Stromal cell of bone marrow (primary cell): ENCODE measurements at regions not wholly inside any gene's neighbourhood (a gene's known extent, or its start where the extent isn't known, plus 50 kb on each side); places are given as distances from the start of the nearest gene placed in this dataset.

Source experiments
- DNase-seq: peaks from one replicate; pipeline ENCODE4 v3.0.0-alpha.2; 2012; ENCODE audit warnings: low read depth

DNA sequence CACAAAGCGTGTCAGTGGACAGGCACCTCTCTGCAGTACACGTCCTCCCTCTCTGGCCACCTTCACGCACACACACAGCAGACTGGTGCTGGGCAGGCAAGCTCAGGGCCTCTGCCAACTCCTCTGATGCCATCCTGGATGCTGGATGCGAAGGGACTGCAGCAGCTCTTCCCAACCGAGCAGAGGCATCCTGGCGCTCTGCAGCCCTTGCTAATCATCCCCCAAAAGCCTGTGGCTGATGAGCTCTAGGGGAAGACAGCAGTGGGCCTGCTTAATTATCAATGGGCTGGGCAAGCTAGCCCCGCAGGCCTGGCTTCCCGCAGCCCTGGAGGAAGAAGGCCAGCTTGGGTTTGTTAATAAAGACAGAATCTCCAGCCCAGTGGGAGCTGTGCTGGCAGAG lies 71.3 kb upstream of the TEX51 start:
- no peak for DNase-seq

- DNase-seq, result no peak
Measured at GRCh38 chr2:126828051-126828450, 70.6 kb upstream of the TEX51 start.

- DNase-seq, result no peak
Measured at GRCh38 chr2:126828491-126828890, 70.2 kb upstream of the TEX51 start.

GRCh38 chr2:126831234-126832005 lies 67.3 kb upstream of the TEX51 start:
- DNase-seq, result no peak

GRCh38 chr2:126832014-126832413 lies 66.7 kb upstream of the TEX51 start:
- no peak for DNase-seq

GRCh38 chr2:126832757-126833156 lies 65.9 kb upstream of the TEX51 start:
- no peak for DNase-seq

GRCh38 chr2:126834006-126834659 lies 64.6 kb upstream of the TEX51 start:
- no peak for DNase-seq

DNA sequence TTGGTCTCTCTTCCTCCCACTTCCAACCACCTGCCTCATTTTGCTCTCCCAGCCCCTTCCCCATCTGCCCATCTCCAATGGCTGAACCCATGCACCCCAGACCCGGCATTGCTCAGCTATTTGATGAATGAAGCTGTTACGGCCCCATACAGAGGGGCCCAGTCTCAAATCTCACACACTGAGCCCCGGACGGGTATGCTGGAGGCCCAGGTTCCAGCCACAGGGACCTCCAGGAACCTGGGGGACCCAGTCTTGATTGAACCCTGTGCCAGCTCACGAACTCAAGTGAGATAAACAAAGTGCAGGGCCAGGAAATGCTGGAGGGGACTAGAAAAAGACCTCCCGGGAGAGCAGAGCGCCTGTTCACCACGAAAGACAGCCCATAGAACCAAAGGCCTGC lies 63.4 kb upstream of the TEX51 start:
- no peak for DNase-seq

DNA sequence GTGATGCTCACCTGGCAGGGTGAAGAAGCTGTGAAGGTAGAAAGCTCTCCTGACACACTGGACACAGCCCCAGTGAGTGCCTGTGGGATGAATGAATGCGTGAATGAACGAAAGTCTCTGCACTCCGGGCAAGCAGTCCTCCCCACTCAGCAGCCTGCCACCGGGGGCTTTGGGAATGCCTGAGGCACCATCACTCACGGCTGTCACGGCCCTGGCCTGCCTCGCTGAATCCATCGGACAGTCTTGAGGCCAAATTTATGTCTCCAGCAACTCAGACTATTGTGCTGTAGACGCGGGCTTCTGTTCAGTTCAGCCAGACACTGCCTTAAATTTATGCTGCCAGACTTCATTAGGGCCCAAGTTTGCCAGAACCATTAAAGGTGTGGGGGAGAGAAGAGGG lies 62.9 kb upstream of the TEX51 start:
- no peak for DNase-seq

DNA sequence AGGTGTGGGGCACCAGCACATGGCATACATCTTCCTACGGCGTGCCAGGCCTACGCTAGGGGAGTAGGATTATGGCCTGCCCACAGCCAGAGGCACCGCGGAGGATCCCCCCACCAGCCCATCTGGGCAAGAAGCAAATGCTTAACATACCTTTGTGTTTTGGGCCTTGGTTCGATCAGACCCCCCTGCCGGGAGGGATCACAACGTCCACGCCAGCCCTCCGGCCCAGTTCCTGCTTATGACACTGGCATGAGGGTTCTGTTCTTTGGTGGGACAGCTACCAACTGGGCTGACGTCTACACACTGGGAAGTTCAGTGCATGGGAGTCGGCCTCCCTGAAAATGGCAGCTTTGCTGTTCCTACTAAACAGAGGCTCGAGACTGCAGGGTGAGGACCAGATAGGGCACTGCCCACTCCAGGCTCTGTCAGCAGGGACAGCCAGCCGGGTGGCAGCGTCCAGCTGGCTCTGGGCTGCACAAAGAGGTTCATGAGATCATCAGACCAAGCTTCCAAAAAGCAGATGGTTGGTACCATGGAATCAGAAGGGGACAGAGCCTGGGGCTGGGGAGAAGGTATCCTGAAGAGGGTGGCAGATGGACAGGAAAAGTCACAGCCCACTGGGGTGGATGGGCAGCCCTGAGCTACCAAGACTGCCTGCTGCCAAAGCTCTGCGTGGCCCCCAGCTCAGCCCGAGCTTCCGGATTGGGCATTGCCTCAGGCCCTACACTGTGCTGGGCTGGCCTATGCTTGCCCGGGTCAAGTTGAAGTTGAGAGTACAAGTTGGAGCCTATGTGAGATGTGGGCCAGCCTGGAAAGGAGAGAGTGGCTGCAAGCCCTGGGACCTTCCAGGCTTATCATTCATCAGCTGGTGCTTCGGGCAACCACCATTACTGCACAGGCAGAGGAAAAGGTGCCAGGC lies 61.7 kb upstream of the TEX51 start:
- no peak for DNase-seq

- no peak for DNase-seq
Measured at GRCh38 chr2:126837966-126838715, 60.5 kb upstream of the TEX51 start.

GRCh38 chr2:126838716-126838985 lies 60.0 kb upstream of the TEX51 start:
- DNase-seq, result no peak

DNA sequence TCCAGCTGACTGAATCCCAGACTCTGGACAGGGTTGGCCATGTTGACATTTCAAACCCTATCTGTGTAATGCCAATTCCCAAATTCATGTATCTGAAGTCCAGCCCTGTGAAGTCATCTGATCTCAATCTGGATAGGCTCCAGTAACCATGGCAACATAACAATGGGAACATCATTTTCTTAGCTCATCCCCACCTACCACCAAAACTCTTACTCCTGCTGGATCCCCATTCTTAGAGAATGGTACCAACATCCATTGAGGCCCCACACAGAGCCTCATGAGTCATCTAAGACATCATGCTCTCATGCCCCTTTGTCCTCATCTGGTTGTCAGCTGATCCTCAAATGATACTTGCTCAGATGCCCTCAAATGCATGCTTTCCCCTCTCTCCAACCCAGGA lies 58.9 kb upstream of the TEX51 start:
- DNase-seq, result no peak

- DNase-seq, result no peak
Measured at GRCh38 chr2:126843081-126843480, 55.6 kb upstream of the TEX51 start.

DNA sequence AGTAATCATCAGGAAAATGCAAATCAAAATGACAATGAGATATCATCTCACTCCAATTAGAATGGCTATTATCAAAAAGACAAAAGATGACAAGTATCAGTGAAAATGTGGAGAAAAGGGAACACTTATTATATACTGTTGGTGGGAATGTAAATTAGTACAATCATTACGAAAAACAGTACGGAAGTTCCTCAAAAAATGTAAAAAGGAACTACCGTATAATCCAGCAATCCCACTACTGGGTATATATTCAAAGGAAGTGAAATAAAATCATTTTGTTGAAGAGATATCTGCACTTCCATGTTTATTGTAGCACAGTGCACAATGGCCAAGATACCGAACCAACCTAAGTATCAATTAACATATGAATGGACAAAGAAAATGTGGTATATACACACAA lies 52.4 kb upstream of the TEX51 start:
- no peak for DNase-seq
